Caco-2 (cell line): ENCODE measurements at regions not wholly inside any gene's neighbourhood (a gene's known extent, or its start where the extent isn't known, plus 50 kb on each side); places are given as distances from the start of the nearest gene placed in this dataset.

Source experiments
- BruUV-seq: library from RNA; stranded (reverse); fragments of 400-500 nt; replicated peaks from 2 replicates; lab custom pipeline; 2021; lab: Mats Ljungman, UMichigan
- CTCF ChIA-PET: fragments of 300-600 bp; sonication (Branson Sonifier 250); formaldehyde crosslinking; loops from one replicate; lab custom pipeline; 2022; ENCODE audit warnings: antibody characterized with exemption; lab: Charles Lee
- POLR2A ChIA-PET: fragments of 300-600 bp; sonication (Branson Sonifier 250); formaldehyde crosslinking; loops from one replicate; lab custom pipeline; 2022; ENCODE audit warnings: antibody characterized with exemption; lab: Charles Lee
- DNase-seq, 2 experiments: peaks; one replicate each; pipeline versions ENCODE4 v3.0.0 to v3.0.0-alpha.2; 2020 to 2022
- H3K27me3 ChIP-seq: replicated peaks from 2 replicates; pipeline ENCODE4 v1.6.0; 2011; ENCODE audit warnings: low read length; ENCODE audit not compliant: control insufficient read depth, insufficient read depth
- H3K36me3 ChIP-seq: 2 replicates; pipeline ENCODE4 v1.5.1; 2011; ENCODE audit warnings: low read length; ENCODE audit not compliant: control insufficient read depth, insufficient read depth
- H3K4me1 ChIP-seq: fragments of 250-450 bp; sonication (Bioruptor Pico); 2 replicates; pipeline ENCODE4 v1.5.1; 2020; ENCODE audit warnings: mild to moderate bottlenecking
- H3K4me3 ChIP-seq: 2 replicates; pipeline ENCODE4 v1.5.1; 2011; ENCODE audit warnings: low read depth, mild to moderate bottlenecking, control low read depth, low read length
- H3K9me3 ChIP-seq: fragments of 250-450 bp; sonication (Bioruptor Pico); 2 replicates; pipeline ENCODE4 v1.5.1; 2020; ENCODE audit warnings: mild to moderate bottlenecking, moderate library complexity
- H3K27ac Mint-ChIP-seq: one replicate; pipeline ENCODE4 v1.8.0; 2022; ENCODE audit warnings: mixed read lengths; ENCODE audit not compliant: unreplicated experiment
- H3K27me3 Mint-ChIP-seq: one replicate; pipeline ENCODE4 v1.8.0; 2022; ENCODE audit warnings: mixed read lengths; ENCODE audit not compliant: insufficient read depth, unreplicated experiment
- H3K36me3 Mint-ChIP-seq: one replicate; pipeline ENCODE4 v1.8.0; 2022; ENCODE audit warnings: mild to moderate bottlenecking, mixed read lengths; ENCODE audit not compliant: insufficient read depth, unreplicated experiment
- H3K4me1 Mint-ChIP-seq: one replicate; pipeline ENCODE4 v1.8.0; 2022; ENCODE audit warnings: low read depth, mixed read lengths; ENCODE audit not compliant: unreplicated experiment
- H3K4me3 Mint-ChIP-seq: one replicate; pipeline ENCODE4 v1.8.0; 2022; ENCODE audit warnings: mild to moderate bottlenecking, moderate library complexity, mixed read lengths; ENCODE audit not compliant: unreplicated experiment
- H3K9me3 Mint-ChIP-seq: one replicate; pipeline ENCODE4 v1.8.0; 2022; ENCODE audit warnings: mixed read lengths; ENCODE audit not compliant: unreplicated experiment
- intact Hi-C: fragments of 100-400 bp; cut with micrococcal nuclease; formaldehyde crosslinking; loops from one replicate; pipeline ENCODE4 v1.10.0; 2022; ENCODE audit not compliant: unreplicated experiment
- TF ChIP-seq, protein P1 (sequence below), 2 experiments: fragments of 200-600 bp in 1 of 2; IDR thresholded peaks; 1 replicate in 1 of 2; 2 replicates in 1 of 2; pipeline versions ENCODE4 v1.5.1 to v1.8.0; 2011 to 2022; ENCODE audit warnings: antibody characterized with exemption in 1 of 2, control low read depth in 1 of 2, inconsistent platforms in 1 of 2, low read depth in 1 of 2, low read length in 1 of 2, mild to moderate bottlenecking in 1 of 2, moderate library complexity in 1 of 2; ENCODE audit not compliant: insufficient read depth in 1 of 2, severe bottlenecking in 1 of 2, unreplicated experiment in 1 of 2

DNA sequence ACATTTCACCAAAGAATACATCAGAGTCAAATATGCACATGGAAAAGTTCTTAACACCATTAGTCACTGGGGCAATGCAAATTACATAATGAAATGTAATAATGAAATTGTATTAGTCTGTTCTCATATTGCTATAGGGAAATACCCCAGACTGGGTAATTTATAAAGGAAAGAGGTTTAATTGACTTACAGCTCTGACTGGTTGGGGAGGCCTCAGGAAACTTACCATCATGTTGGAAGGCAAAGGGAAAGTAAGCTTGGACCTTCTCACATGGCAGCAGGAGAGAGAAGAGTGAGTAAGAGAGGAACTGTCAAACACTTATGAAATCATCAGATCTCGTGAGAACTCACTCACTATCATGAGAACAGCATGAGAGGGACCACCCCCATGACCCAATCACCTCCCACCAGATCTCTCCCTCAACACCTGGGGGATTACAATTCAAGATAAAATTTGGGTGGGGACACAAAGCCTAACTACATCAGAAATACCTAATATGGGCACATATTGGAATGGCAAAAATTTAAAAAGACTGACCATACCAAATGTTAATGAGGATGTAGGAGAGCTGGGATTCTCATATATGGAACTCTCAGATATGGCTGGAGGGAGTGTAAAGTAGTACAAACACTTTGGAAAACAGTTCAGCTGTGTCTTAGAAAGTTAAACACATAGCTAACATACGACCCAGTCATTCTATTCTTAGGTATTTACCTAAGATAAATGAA lies 65.1 kb upstream of the CD44 start:
- Histone ChIP-seq H3K4me1 (no peaks in the 10 kb centered on the region), H3K4me3 (no peak overlapping the region), H3K27me3 (no peaks in the 10 kb centered on the region), H3K9me3 (no peaks in the 10 kb centered on the region), H3K36me3 (no peaks in the 10 kb centered on the region)
- peaks cover 7% of the 10 kb centered on the region for H3K27me3 Mint-ChIP-seq
- H3K9me3 Mint-ChIP-seq, result peaks cover 18% of the 10 kb centered on the region
- POLR2A ChIA-PET, result no interaction called here
- TF ChIP-seq, protein P1, sequence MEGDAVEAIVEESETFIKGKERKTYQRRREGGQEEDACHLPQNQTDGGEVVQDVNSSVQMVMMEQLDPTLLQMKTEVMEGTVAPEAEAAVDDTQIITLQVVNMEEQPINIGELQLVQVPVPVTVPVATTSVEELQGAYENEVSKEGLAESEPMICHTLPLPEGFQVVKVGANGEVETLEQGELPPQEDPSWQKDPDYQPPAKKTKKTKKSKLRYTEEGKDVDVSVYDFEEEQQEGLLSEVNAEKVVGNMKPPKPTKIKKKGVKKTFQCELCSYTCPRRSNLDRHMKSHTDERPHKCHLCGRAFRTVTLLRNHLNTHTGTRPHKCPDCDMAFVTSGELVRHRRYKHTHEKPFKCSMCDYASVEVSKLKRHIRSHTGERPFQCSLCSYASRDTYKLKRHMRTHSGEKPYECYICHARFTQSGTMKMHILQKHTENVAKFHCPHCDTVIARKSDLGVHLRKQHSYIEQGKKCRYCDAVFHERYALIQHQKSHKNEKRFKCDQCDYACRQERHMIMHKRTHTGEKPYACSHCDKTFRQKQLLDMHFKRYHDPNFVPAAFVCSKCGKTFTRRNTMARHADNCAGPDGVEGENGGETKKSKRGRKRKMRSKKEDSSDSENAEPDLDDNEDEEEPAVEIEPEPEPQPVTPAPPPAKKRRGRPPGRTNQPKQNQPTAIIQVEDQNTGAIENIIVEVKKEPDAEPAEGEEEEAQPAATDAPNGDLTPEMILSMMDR (IDR thresholded peaks at IDR 0.05; ENCODE audit: insufficient read depth in 1 of 2, low read depth in 1 of 2, low read length in 1 of 2, severe bottlenecking in 1 of 2, unreplicated experiment in 1 of 2), result no peak
- intact Hi-C loops, result no loop called here
- no peaks in the 10 kb centered on the region for H3K36me3 Mint-ChIP-seq
- no peak overlapping the region for H3K4me3 Mint-ChIP-seq
- H3K4me1 Mint-ChIP-seq, result no peaks in the 10 kb centered on the region
- no TSS peak for BruUV-seq
- H3K27ac Mint-ChIP-seq, result no peak overlapping the region
- DNase-seq, result no peak
- CTCF ChIA-PET, result no interaction called here

DNA sequence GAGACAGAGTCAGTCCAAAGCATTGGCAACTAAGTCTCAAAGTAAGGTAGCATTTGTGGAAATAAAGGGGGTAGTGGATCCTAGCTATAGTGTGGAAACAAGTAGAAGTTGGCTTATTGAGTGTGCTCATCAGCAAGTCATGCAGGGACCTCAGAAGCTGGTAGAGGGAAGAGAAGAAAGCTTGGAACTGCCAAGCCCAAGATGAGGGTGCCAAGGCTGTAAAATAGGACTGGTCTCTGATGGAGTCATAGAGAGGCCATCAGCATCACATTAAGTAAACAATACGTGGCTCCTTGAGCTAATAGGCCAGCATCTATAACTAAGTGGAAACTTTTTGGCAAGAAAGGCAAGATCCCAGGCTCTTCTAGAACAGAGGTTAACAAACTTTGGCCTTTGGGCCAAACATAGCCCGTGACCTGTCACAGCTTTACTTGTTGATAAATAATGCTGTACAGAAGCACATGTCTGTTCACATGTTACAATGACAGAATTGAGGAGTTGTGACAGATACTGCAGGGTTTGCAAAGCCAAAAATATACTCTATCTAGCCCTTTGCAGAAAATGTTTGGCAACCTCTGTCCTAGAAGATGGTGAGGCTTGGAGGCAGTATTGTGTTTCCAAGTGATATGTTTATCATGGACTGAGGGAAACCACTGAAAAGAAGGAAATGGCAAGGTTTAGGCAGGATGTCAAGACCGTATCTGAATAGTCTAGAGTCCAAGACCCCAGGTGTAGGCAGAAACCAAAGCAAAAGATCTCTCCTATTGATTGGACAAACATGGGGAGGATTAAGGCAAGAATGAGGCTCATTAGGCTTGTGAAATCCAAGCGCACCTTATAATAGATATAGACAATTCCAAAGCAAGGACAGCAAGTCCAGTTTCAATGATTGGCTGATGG lies 62.5 kb upstream of the CD44 start:
- no TSS peak for BruUV-seq
- TF ChIP-seq, protein P1 (IDR thresholded peaks at IDR 0.05; ENCODE audit: insufficient read depth in 1 of 2, low read depth in 1 of 2, low read length in 1 of 2, severe bottlenecking in 1 of 2, unreplicated experiment in 1 of 2), result no peak
- Mint-ChIP-seq H3K27ac (no peak overlapping the region), H3K36me3 (no peaks in the 10 kb centered on the region), H3K27me3 (peaks cover 3% of the 10 kb centered on the region), H3K4me1 (no peaks in the 10 kb centered on the region), H3K9me3 (no peaks in the 10 kb centered on the region), H3K4me3 (no peak overlapping the region)
- H3K36me3 ChIP-seq, result no peaks in the 10 kb centered on the region
- CTCF ChIA-PET, result no interaction called here
- H3K9me3 ChIP-seq, result no peaks in the 10 kb centered on the region
- no peaks in the 10 kb centered on the region for H3K27me3 ChIP-seq
- no peak overlapping the region for H3K4me3 ChIP-seq
- H3K4me1 ChIP-seq, result no peaks in the 10 kb centered on the region
- intact Hi-C loops, result no loop called here
- no peak for DNase-seq
- POLR2A ChIA-PET, result interaction anchor here (0.6 kb wide), 1 partner anchor 238 kb away, joined by 8 read pairs; no protein-coding TSS in a partner anchor

DNA sequence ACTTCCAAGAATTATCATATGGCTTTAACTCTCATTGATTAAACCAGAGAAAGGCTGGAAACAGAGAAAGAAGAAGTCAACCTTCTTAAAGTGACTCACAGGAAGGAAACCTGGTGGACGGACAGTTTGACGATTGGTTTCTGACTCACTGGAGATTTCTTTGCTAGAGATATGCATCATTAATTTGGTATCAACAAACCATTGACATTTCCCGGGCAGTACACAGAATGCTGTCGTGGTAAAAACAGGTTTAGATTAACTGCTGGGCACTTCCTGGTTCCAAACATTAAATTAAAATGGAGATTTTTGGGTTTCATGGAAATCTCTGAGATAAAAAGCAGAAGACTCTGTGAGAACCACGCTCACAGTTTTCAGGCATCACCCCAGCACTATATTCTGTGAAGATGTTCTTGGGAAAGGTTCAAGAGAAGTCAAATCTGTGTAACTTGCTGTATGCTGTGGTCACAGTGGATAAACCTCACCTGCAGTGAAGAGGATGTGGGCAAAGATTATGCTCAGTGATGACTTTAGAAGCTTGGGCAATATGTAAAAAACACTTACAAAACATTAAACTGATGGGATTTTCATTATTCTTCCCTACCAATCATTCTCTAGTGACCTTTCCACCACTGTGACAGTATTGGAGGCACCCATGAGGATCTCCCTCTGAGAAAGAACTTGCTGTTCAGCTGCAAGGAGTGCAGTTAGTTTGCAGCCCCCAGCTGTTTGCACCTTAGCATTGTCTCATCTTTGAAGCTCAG lies 61.1 kb upstream of the CD44 start:
- Mint-ChIP-seq H3K36me3 (no peaks in the 10 kb centered on the region), H3K9me3 (no peaks in the 10 kb centered on the region), H3K27me3 (peaks cover 2% of the 10 kb centered on the region), H3K4me1 (no peaks in the 10 kb centered on the region), H3K4me3 (no peak overlapping the region), H3K27ac (no peak overlapping the region)
- TF ChIP-seq, protein P1 (IDR thresholded peaks at IDR 0.05; ENCODE audit: insufficient read depth in 1 of 2, low read depth in 1 of 2, low read length in 1 of 2, severe bottlenecking in 1 of 2, unreplicated experiment in 1 of 2), result no peak
- Histone ChIP-seq H3K4me3 (no peak overlapping the region), H3K36me3 (no peaks in the 10 kb centered on the region), H3K27me3 (no peaks in the 10 kb centered on the region), H3K4me1 (no peaks in the 10 kb centered on the region; the same call in 1 of the 2 replicates), H3K9me3 (no peaks in the 10 kb centered on the region)
- CTCF ChIA-PET, result no interaction called here
- POLR2A ChIA-PET, result no interaction called here
- no TSS peak for BruUV-seq
- DNase-seq, result no peak
- intact Hi-C loops, result no loop called here
